ENCODE measurements at regions not wholly inside any gene's neighbourhood (a gene's known extent, or its start where the extent isn't known, plus 50 kb on each side); places are given as distances from the start of the nearest gene placed in this dataset.

GRCh38 chr4:151921811-151922210, 161.0 kb upstream of the GATB start:
- H3K9ac ChIP-seq (ENCODE audit: low read length), result no peak overlapping the region
- no peak overlapping the region for H3K4me2 ChIP-seq (ENCODE audit: low read length)
- no peaks in the 10 kb centered on the region for H3K4me1 ChIP-seq (ENCODE audit: control insufficient read depth in 1 of 2, insufficient read depth in 2 of 2, low read length in 2 of 2)
- BruUV-seq (replicated peaks), result no TSS peak
- H3K27me3 ChIP-seq (ENCODE audit: insufficient read depth, low read length), result no peaks in the 10 kb centered on the region
- no peaks in the 10 kb centered on the region for H3K9me3 ChIP-seq (ENCODE audit: control insufficient read depth in 1 of 2, insufficient read depth in 1 of 2, low read depth in 1 of 2, low read length in 2 of 2)
- no peak overlapping the region for H2AFZ ChIP-seq (ENCODE audit: low read depth, low read length, poor library complexity, severe bottlenecking)
- intact Hi-C loops (cut with micrococcal nuclease), result no loop called here
- no peaks in the 10 kb centered on the region for H4K20me1 ChIP-seq (ENCODE audit: insufficient read depth)
- no peaks in the 10 kb centered on the region for H3K79me2 ChIP-seq (ENCODE audit: insufficient read depth, low read length)
- no peaks in the 10 kb centered on the region for H3K36me3 ChIP-seq (ENCODE audit: control insufficient read depth in 1 of 2, insufficient read depth in 2 of 2, low read length in 2 of 2)
- no peak for DNase-seq (ENCODE audit: low read depth, low spot score)
- ChIA-PET RAD21 (ENCODE audit: low non-redundant PET in 1 of 2, low total read pairs in 2 of 2, uncharacterized antibody in 2 of 2, unreplicated experiment in 2 of 2) (no interaction called here), POLR2A (no interaction called here), CTCF (no interaction called here)
- no peaks in the 10 kb centered on the region for H3K9me2 ChIP-seq (ENCODE audit: insufficient read depth)
- no peak for ATAC-seq
- H3K4me3 ChIP-seq (replicated peaks in 1 of 2; ENCODE audit: low read depth in 1 of 2, low read length in 2 of 2), result no peak overlapping the region
- H3K27ac ChIP-seq (ENCODE audit: low read depth, low read length), result no peak overlapping the region
- TF ChIP-seq TCF7L2 (IDR thresholded peaks at IDR 0.05; ENCODE audit: borderline replicate concordance, extremely low read depth, insufficient read depth, insufficient read length) (no peak), SP1 (IDR thresholded peaks at IDR 0.05; ENCODE audit: low read depth) (no peak), CBX3 (IDR thresholded peaks at IDR 0.05; ENCODE audit: low read depth) (no peak), SIN3A (IDR thresholded peaks at IDR 0.05; ENCODE audit: low read depth) (no peak), ATF3 (IDR thresholded peaks at IDR 0.05) (no peak)

DNA sequence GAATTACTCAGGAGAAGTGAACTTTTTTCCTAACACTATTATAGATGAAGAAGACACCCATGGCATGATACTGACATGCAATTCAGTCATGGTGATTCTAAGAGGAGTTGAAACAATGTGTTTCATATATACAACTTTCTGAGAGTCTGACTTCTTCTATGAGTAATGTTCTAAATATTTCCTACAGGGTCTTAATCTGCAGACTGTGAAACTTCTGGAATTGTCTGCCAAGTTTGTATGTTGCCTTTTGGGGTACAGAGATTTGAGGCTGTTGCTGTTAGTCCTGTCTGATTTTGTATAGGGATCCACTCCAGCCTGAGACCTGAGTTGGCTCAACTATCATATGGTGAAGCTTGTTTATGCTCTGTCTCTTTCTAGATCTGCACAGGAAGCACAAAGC, 160.6 kb upstream of the GATB start:
- TF ChIP-seq SP1 (IDR thresholded peaks at IDR 0.05; ENCODE audit: low read depth) (no peak), CEBPB (IDR thresholded peaks at IDR 0.05; ENCODE audit: low read depth) (no peak), POLR2AphosphoS5 (IDR thresholded peaks at IDR 0.05; ENCODE audit: low read depth, low read length) (no peak), CTCF (IDR thresholded peaks at IDR 0.05 in 2 of 3, conservative IDR thresholded peaks at IDR 0.05 in 1 of 3; ENCODE audit: borderline replicate concordance in 1 of 3, insufficient read depth in 1 of 3, low read depth in 2 of 3, low read length in 2 of 3) (no peak)
- Histone ChIP-seq H2AFZ (ENCODE audit: low read depth, low read length, poor library complexity, severe bottlenecking) (no peak overlapping the region), H4K20me1 (ENCODE audit: insufficient read depth) (no peaks in the 10 kb centered on the region), H3K36me3 (ENCODE audit: control insufficient read depth in 1 of 2, insufficient read depth in 2 of 2, low read length in 2 of 2) (no peaks in the 10 kb centered on the region), H3K9me3 (ENCODE audit: control insufficient read depth in 1 of 2, insufficient read depth in 1 of 2, low read depth in 1 of 2, low read length in 2 of 2) (no peaks in the 10 kb centered on the region), H3K4me2 (ENCODE audit: low read length) (no peak overlapping the region), H3K79me2 (ENCODE audit: insufficient read depth, low read length) (no peaks in the 10 kb centered on the region), H3K4me3 (replicated peaks in 1 of 2; ENCODE audit: low read depth in 1 of 2, low read length in 2 of 2) (no peak overlapping the region), H3K9me2 (ENCODE audit: insufficient read depth) (no peaks in the 10 kb centered on the region), H3K9ac (ENCODE audit: low read length) (no peak overlapping the region), H3K27ac (ENCODE audit: low read depth, low read length) (no peak overlapping the region), H3K4me1 (ENCODE audit: control insufficient read depth in 1 of 2, insufficient read depth in 2 of 2, low read length in 2 of 2) (no peaks in the 10 kb centered on the region), H3K27me3 (ENCODE audit: insufficient read depth, low read length) (no peaks in the 10 kb centered on the region)
- ChIA-PET POLR2A (no interaction called here), RAD21 (ENCODE audit: low non-redundant PET in 1 of 2, low total read pairs in 2 of 2, uncharacterized antibody in 2 of 2, unreplicated experiment in 2 of 2) (no interaction called here), CTCF (no interaction called here)
- ATAC-seq, result no peak
- no peak for DNase-seq (ENCODE audit: low read depth, low spot score)
- no TSS peak for BruUV-seq (replicated peaks)
- intact Hi-C loops (cut with micrococcal nuclease), result no loop called here
